ENCODE measurements at regions not wholly inside any gene's neighbourhood (a gene's known extent, or its start where the extent isn't known, plus 50 kb on each side); places are given as distances from the start of the nearest gene placed in this dataset.

DNA sequence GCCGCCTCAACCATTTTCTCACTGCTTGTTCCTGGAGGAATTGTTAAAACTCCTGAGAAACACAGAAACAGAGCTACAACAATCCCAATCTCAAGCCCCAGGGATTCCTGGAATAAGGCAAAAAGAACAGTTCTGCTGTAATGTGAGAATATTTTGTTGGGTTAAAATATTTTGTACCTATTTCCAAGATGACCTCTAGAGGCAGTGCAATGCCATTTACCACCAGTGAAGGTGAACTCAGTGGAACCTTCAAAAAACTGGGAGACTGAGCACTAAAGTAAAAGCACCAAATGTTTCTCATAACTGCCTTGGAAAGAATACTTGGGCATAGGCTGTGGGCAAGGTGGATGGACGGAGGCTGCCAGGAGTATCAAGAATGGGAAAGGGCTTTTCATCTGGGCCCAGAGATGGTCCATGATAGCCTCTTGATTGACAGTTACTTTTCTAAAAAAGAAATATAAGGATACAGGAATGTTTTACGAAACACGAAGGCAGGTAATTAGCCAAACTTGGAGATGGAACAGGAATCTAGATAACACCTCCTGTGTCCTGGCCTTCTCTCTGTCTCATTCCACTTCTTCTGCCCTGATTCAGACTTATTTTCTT, 334.0 kb upstream of the FLRT2 start:
- DNase-seq = no peak
- TF ChIP-seq, protein P1, sequence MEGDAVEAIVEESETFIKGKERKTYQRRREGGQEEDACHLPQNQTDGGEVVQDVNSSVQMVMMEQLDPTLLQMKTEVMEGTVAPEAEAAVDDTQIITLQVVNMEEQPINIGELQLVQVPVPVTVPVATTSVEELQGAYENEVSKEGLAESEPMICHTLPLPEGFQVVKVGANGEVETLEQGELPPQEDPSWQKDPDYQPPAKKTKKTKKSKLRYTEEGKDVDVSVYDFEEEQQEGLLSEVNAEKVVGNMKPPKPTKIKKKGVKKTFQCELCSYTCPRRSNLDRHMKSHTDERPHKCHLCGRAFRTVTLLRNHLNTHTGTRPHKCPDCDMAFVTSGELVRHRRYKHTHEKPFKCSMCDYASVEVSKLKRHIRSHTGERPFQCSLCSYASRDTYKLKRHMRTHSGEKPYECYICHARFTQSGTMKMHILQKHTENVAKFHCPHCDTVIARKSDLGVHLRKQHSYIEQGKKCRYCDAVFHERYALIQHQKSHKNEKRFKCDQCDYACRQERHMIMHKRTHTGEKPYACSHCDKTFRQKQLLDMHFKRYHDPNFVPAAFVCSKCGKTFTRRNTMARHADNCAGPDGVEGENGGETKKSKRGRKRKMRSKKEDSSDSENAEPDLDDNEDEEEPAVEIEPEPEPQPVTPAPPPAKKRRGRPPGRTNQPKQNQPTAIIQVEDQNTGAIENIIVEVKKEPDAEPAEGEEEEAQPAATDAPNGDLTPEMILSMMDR (IDR thresholded peaks at IDR 0.05) = peak in 3 of 6 experiments; percentile 49 to 56 (median 54)
- TF ChIP-seq POLR2A (IDR thresholded peaks at IDR 0.05) = no peak
- no peak overlapping the region for H3K27ac ChIP-seq
- H3K9me3 ChIP-seq = no peaks in the 10 kb centered on the region
- no peaks in the 10 kb centered on the region for H3K36me3 ChIP-seq
- H3K27me3 ChIP-seq = no peaks in the 10 kb centered on the region
- intact Hi-C loops (cut with DNase I) = no loop called here
- WGBS, 2 donors = 94% methylated on average over 4 of the region's 4 CpGs
- H3K4me3 ChIP-seq (replicated peaks in 1 of 3) = no peak overlapping the region
- H3K4me1 ChIP-seq = no peaks in the 10 kb centered on the region

DNA sequence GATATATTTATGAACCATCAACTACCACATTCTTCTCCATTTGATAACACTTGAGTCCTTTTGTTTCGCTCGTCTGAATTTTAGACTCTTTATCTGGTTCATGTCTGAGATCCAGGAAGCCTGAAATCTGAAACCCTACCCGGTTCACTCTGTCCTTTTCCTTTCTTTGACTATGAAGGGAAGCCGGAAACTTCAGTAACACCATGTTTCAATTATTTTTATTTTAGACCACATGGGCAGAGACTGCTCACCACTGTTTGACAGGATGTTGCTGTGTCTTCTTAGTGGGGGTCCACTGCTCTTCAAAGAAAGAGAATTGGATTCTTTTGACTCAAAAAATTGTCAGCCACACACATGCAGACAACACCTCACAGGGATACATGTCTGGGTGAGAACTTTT, 331.9 kb upstream of the FLRT2 start:
- Histone ChIP-seq H3K4me1 (no peaks in the 10 kb centered on the region), H3K36me3 (no peaks in the 10 kb centered on the region), H3K9me3 (no peaks in the 10 kb centered on the region), H3K4me3 (replicated peaks in 1 of 3) (no peak overlapping the region), H3K27me3 (no peaks in the 10 kb centered on the region), H3K27ac (no peak overlapping the region)
- WGBS, 2 donors = 79 to 83% methylated on average over 4 of the region's 4 CpGs
- intact Hi-C loops (cut with DNase I) = no loop called here
- TF ChIP-seq, protein P1 (IDR thresholded peaks at IDR 0.05) = no peak
- no peak for TF ChIP-seq POLR2A (IDR thresholded peaks at IDR 0.05)
- no peak for DNase-seq

GRCh38 chr14:85205875-85206274, 324.1 kb upstream of the FLRT2 start:
- Histone ChIP-seq H3K27ac (no peak overlapping the region), H3K4me3 (replicated peaks in 1 of 3) (no peak overlapping the region), H3K27me3 (no peaks in the 10 kb centered on the region), H3K4me1 (no peaks in the 10 kb centered on the region), H3K9me3 (no peaks in the 10 kb centered on the region), H3K36me3 (no peaks in the 10 kb centered on the region)
- TF ChIP-seq, protein P1 (IDR thresholded peaks at IDR 0.05) = no peak
- 64 to 77% methylated on average over 2 of the region's 2 CpGs for WGBS, 2 donors
- DNase-seq = no peak
- intact Hi-C loops (cut with DNase I) = no loop called here

DNA sequence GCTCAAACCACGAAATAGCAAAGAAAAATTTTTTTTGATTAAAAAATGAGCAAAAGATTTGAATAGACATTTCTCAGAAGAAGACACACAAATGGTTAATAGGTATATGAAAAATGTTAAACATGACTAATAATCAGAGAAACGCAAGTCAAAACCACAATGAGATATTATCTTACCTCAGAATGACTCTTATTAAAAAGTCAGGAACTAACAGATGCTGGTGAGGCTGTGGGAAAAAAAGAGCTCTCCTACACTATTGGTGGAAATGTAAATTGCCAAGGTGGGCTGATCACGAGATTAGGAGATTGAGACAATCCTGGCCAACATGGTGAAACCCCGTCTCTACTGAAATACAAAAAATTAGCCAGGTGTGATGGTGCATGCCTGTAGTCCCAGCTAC, 315.5 kb upstream of the FLRT2 start:
- H3K27me3 ChIP-seq = no peaks in the 10 kb centered on the region
- WGBS, 2 donors = 86 to 91% methylated on average over 4 of the region's 4 CpGs
- H3K27ac ChIP-seq = no peak overlapping the region
- H3K9me3 ChIP-seq = no peaks in the 10 kb centered on the region
- no peaks in the 10 kb centered on the region for H3K36me3 ChIP-seq
- DNase-seq = no peak
- no peak overlapping the region for H3K4me3 ChIP-seq (replicated peaks in 1 of 3)
- H3K4me1 ChIP-seq = no peaks in the 10 kb centered on the region
- TF ChIP-seq, protein P1 (IDR thresholded peaks at IDR 0.05) = no peak
- no peak for TF ChIP-seq POLR2A (IDR thresholded peaks at IDR 0.05)
- intact Hi-C loops (cut with DNase I) = no loop called here

GRCh38 chr14:85217412-85217811, 312.5 kb upstream of the FLRT2 start:
- Histone ChIP-seq H3K9me3 (no peaks in the 10 kb centered on the region), H3K27ac (no peak overlapping the region), H3K27me3 (no peaks in the 10 kb centered on the region), H3K4me3 (replicated peaks in 1 of 3) (no peak overlapping the region), H3K4me1 (no peaks in the 10 kb centered on the region), H3K36me3 (no peaks in the 10 kb centered on the region)
- intact Hi-C loops (cut with DNase I) = no loop called here
- TF ChIP-seq, protein P1 (IDR thresholded peaks at IDR 0.05) = no peak
- TF ChIP-seq POLR2A (IDR thresholded peaks at IDR 0.05) = no peak
- WGBS, 2 donors = 93 to 95% methylated on average over 1 of the region's 1 CpG
- DNase-seq = no peak
